Neural cell (in vitro differentiated cells): ENCODE measurements at regions not wholly inside any gene's neighbourhood (a gene's known extent, or its start where the extent isn't known, plus 50 kb on each side); places are given as distances from the start of the nearest gene placed in this dataset.

Source experiments
- H2AFZ ChIP-seq: fragments of 200-600, 300-800 bp; sonication (generic), shearing (Covaris generic); 2 replicates; pipeline ENCODE4 v1.6.0; 2014; ENCODE audit warnings: low read depth, mild to moderate bottlenecking, antibody characterized with exemption, low read length, moderate library complexity
- H3F3A ChIP-seq: fragments of 200-600 bp; shearing (Covaris generic); 2 replicates; pipeline ENCODE4 v1.6.1; 2016; ENCODE audit warnings: mild to moderate bottlenecking, moderate library complexity, mixed read lengths, antibody characterized with exemption, low read length; ENCODE audit not compliant: insufficient read depth, poor library complexity, severe bottlenecking
- H3K27ac ChIP-seq: fragments of 200-600, 300-800 bp; sonication (generic), shearing (Covaris generic); 2 replicates; pipeline ENCODE4 v1.5.1; 2014; ENCODE audit warnings: mild to moderate bottlenecking, low read length, moderate library complexity
- H3K27me3 ChIP-seq: fragments of 300-800, 200-600 bp; sonication (generic), shearing (Covaris generic); 2 replicates; pipeline ENCODE4 v1.6.0; 2014; ENCODE audit warnings: mild to moderate bottlenecking, low read depth, low read length, moderate library complexity; ENCODE audit not compliant: insufficient read depth
- H3K36me3 ChIP-seq: fragments of 300-800, 200-600 bp; sonication (generic), shearing (Covaris generic); 2 replicates; pipeline ENCODE4 v1.5.1; 2014; ENCODE audit warnings: mild to moderate bottlenecking, antibody characterized with exemption, low read length, moderate library complexity; ENCODE audit not compliant: insufficient read depth
- H3K4me2 ChIP-seq: fragments of 300-800, 200-600 bp; sonication (generic), shearing (Covaris generic); 2 replicates; pipeline ENCODE4 v1.6.0; 2014; ENCODE audit warnings: mild to moderate bottlenecking, low read length
- H3K4me3 ChIP-seq: fragments of 300-800, 200-600 bp; sonication (generic), shearing (Covaris generic); 2 replicates; pipeline ENCODE4 v1.5.1; 2014; ENCODE audit warnings: mild to moderate bottlenecking, low read length, moderate library complexity
- H3K79me2 ChIP-seq: fragments of 200-600 bp; shearing (Covaris generic); replicated peaks from 2 replicates; pipeline ENCODE4 v1.6.0; 2014; ENCODE audit warnings: mild to moderate bottlenecking, low read length, moderate library complexity; ENCODE audit not compliant: insufficient read depth
- H3K9ac ChIP-seq: fragments of 300-800, 200-600 bp; sonication (generic), shearing (Covaris generic); 2 replicates; pipeline ENCODE4 v1.6.1; 2016; ENCODE audit warnings: mild to moderate bottlenecking, low read length, mixed read lengths
- H3K9me2 ChIP-seq: fragments of 200-600 bp; shearing (Covaris generic); 2 replicates; pipeline ENCODE4 v1.6.1; 2016; ENCODE audit warnings: mild to moderate bottlenecking, low read length, mixed read lengths; ENCODE audit not compliant: insufficient read depth
- H3K9me3 ChIP-seq: fragments of 200-600, 300-800 bp; sonication (generic), shearing (Covaris generic); 2 replicates; pipeline ENCODE4 v1.6.1; 2016; ENCODE audit warnings: mild to moderate bottlenecking, mixed run types, low read length, moderate library complexity, mixed read lengths
- H4K20me1 ChIP-seq: fragments of 200-600 bp; shearing (Covaris generic); 2 replicates; pipeline ENCODE4 v1.6.1; 2016; ENCODE audit warnings: mild to moderate bottlenecking, mixed run types; ENCODE audit not compliant: insufficient read depth
- CTCF ChIP-seq: fragments of 450-650 bp; IDR thresholded peaks from 2 replicates; pipeline ENCODE4 v1.5.1; 2014; ENCODE audit warnings: antibody characterized with exemption, mild to moderate bottlenecking, moderate library complexity; ENCODE audit not compliant: poor library complexity, severe bottlenecking
- EP300 ChIP-seq: fragments of 450-650 bp; conservative IDR thresholded peaks from 2 replicates; pipeline ENCODE4 v1.6.1; 2014; ENCODE audit warnings: antibody characterized with exemption, mild to moderate bottlenecking, moderate library complexity; ENCODE audit not compliant: poor library complexity, severe bottlenecking
- EZH2 ChIP-seq: fragments of 200-600, 300-800 bp; shearing (Covaris generic), sonication (generic); IDR thresholded peaks from 2 replicates; pipeline ENCODE4 v1.6.1; 2014; ENCODE audit warnings: antibody characterized with exemption, low read length, borderline replicate concordance, mild to moderate bottlenecking; ENCODE audit not compliant: insufficient read depth, poor library complexity, severe bottlenecking
- MXI1 ChIP-seq: fragments of 450-650 bp; conservative IDR thresholded peaks from 2 replicates; pipeline ENCODE4 v1.6.1; 2014; ENCODE audit warnings: antibody characterized with exemption, mild to moderate bottlenecking; ENCODE audit not compliant: poor library complexity, severe bottlenecking
- POLR2AphosphoS5 ChIP-seq: IDR thresholded peaks from 2 replicates; pipeline ENCODE4 v1.6.1; 2012
- RAD21 ChIP-seq: fragments of 450-650 bp; conservative IDR thresholded peaks from 2 replicates; pipeline ENCODE4 v1.6.1; 2014; ENCODE audit warnings: antibody characterized with exemption, mild to moderate bottlenecking, moderate library complexity
- SMC3 ChIP-seq: fragments of 450-650 bp; conservative IDR thresholded peaks from 2 replicates; pipeline ENCODE4 v1.6.1; 2014; ENCODE audit warnings: antibody characterized with exemption, mild to moderate bottlenecking, moderate library complexity; ENCODE audit not compliant: poor library complexity
- TAF1 ChIP-seq: IDR thresholded peaks from 2 replicates; pipeline ENCODE4 v1.6.1; 2012; ENCODE audit warnings: low read depth
- TF ChIP-seq, protein P1 (sequence below): IDR thresholded peaks from 2 replicates; pipeline ENCODE4 v1.6.1; 2012; ENCODE audit warnings: borderline replicate concordance

- H3F3A ChIP-seq: no peaks in the 10 kb centered on the region
- no peaks in the 10 kb centered on the region for H3K9me2 ChIP-seq
- TF ChIP-seq TAF1: no peak
- no peak for TF ChIP-seq POLR2AphosphoS5
- TF ChIP-seq, protein P1, sequence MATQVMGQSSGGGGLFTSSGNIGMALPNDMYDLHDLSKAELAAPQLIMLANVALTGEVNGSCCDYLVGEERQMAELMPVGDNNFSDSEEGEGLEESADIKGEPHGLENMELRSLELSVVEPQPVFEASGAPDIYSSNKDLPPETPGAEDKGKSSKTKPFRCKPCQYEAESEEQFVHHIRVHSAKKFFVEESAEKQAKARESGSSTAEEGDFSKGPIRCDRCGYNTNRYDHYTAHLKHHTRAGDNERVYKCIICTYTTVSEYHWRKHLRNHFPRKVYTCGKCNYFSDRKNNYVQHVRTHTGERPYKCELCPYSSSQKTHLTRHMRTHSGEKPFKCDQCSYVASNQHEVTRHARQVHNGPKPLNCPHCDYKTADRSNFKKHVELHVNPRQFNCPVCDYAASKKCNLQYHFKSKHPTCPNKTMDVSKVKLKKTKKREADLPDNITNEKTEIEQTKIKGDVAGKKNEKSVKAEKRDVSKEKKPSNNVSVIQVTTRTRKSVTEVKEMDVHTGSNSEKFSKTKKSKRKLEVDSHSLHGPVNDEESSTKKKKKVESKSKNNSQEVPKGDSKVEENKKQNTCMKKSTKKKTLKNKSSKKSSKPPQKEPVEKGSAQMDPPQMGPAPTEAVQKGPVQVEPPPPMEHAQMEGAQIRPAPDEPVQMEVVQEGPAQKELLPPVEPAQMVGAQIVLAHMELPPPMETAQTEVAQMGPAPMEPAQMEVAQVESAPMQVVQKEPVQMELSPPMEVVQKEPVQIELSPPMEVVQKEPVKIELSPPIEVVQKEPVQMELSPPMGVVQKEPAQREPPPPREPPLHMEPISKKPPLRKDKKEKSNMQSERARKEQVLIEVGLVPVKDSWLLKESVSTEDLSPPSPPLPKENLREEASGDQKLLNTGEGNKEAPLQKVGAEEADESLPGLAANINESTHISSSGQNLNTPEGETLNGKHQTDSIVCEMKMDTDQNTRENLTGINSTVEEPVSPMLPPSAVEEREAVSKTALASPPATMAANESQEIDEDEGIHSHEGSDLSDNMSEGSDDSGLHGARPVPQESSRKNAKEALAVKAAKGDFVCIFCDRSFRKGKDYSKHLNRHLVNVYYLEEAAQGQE: no peak
- no peak for TF ChIP-seq RAD21
- TF ChIP-seq MXI1: no peak
- TF ChIP-seq EP300: no peak
- no peak for TF ChIP-seq SMC3
- TF ChIP-seq EZH2: no peak
- no peak for TF ChIP-seq CTCF
- no peak overlapping the region for H2AFZ ChIP-seq
- H3K4me2 ChIP-seq: no peak overlapping the region
- H3K27me3 ChIP-seq: no peaks in the 10 kb centered on the region
- H3K4me3 ChIP-seq: no peak overlapping the region
- no peaks in the 10 kb centered on the region for H3K79me2 ChIP-seq
- no peaks in the 10 kb centered on the region for H3K9me3 ChIP-seq
- no peaks in the 10 kb centered on the region for H4K20me1 ChIP-seq
- H3K36me3 ChIP-seq: no peaks in the 10 kb centered on the region
- H3K9ac ChIP-seq: no peak overlapping the region
- no peak overlapping the region for H3K27ac ChIP-seq
Measured at GRCh38 chr20:40390654-40391053, 298.4 kb downstream of the MAFB start.

GRCh38 chr20:40370800-40371199 lies 318.2 kb downstream of the MAFB start:
- H3F3A ChIP-seq: no peaks in the 10 kb centered on the region
- TF ChIP-seq SMC3 (no peak), TAF1 (no peak), EP300 (no peak), MXI1 (no peak), CTCF (no peak)
- no peak overlapping the region for H3K27ac ChIP-seq
- no peaks in the 10 kb centered on the region for H3K9me3 ChIP-seq
- no peaks in the 10 kb centered on the region for H3K79me2 ChIP-seq
- no peaks in the 10 kb centered on the region for H3K36me3 ChIP-seq
- no peaks in the 10 kb centered on the region for H4K20me1 ChIP-seq
- H3K27me3 ChIP-seq: no peaks in the 10 kb centered on the region
- no peak overlapping the region for H2AFZ ChIP-seq
- no peaks in the 10 kb centered on the region for H3K9me2 ChIP-seq
- H3K9ac ChIP-seq: no peak overlapping the region
- no peak overlapping the region for H3K4me3 ChIP-seq
- H3K4me2 ChIP-seq: no peak overlapping the region
